ENCODE measurements at regions not wholly inside any gene's neighbourhood (a gene's known extent, or its start where the extent isn't known, plus 50 kb on each side); places are given as distances from the start of the nearest gene placed in this dataset.

- Mint-ChIP-seq H3K9me3 (ENCODE audit: unreplicated experiment) (no peaks in the 10 kb centered on the region), H3K36me3 (ENCODE audit: low read depth, unreplicated experiment) (no peaks in the 10 kb centered on the region), H3K4me3 (ENCODE audit: unreplicated experiment) (no peak overlapping the region), H3K27ac (ENCODE audit: unreplicated experiment) (no peak overlapping the region), H3K27me3 (ENCODE audit: low read depth, unreplicated experiment) (no peaks in the 10 kb centered on the region), H3K4me1 (ENCODE audit: low read depth, unreplicated experiment) (peaks cover 4% of the 10 kb centered on the region)
- TF ChIP-seq, protein P1, sequence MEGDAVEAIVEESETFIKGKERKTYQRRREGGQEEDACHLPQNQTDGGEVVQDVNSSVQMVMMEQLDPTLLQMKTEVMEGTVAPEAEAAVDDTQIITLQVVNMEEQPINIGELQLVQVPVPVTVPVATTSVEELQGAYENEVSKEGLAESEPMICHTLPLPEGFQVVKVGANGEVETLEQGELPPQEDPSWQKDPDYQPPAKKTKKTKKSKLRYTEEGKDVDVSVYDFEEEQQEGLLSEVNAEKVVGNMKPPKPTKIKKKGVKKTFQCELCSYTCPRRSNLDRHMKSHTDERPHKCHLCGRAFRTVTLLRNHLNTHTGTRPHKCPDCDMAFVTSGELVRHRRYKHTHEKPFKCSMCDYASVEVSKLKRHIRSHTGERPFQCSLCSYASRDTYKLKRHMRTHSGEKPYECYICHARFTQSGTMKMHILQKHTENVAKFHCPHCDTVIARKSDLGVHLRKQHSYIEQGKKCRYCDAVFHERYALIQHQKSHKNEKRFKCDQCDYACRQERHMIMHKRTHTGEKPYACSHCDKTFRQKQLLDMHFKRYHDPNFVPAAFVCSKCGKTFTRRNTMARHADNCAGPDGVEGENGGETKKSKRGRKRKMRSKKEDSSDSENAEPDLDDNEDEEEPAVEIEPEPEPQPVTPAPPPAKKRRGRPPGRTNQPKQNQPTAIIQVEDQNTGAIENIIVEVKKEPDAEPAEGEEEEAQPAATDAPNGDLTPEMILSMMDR (IDR thresholded peaks at IDR 0.05; ENCODE audit: insufficient read depth, low read depth, low read length): no peak
- no peak for TF ChIP-seq EZH2 (IDR thresholded peaks at IDR 0.05; ENCODE audit: insufficient read depth, low read length)
- Histone ChIP-seq H3K4me2 (ENCODE audit: low read length) (no peak overlapping the region), H3K79me2 (ENCODE audit: insufficient read depth, low read length) (no peaks in the 10 kb centered on the region), H3K27me3 (ENCODE audit: insufficient read depth, low read length) (no peaks in the 10 kb centered on the region), H3K4me1 (ENCODE audit: insufficient read depth, low read length) (peaks cover 7% of the 10 kb centered on the region), H3K4me3 (ENCODE audit: insufficient read depth, low read depth, low read length) (no peak overlapping the region), H3K9me3 (ENCODE audit: insufficient read depth, low read depth, low read length) (no peaks in the 10 kb centered on the region), H3K27ac (ENCODE audit: low read depth, low read length) (no peak overlapping the region), H2AFZ (ENCODE audit: low read depth, low read length) (no peak overlapping the region), H4K20me1 (ENCODE audit: insufficient read depth, low read length) (no peaks in the 10 kb centered on the region), H3K36me3 (ENCODE audit: insufficient read depth, low read length) (no peaks in the 10 kb centered on the region), H3K9ac (ENCODE audit: low read length) (no peak overlapping the region)
- DNase-seq (ENCODE audit: low read depth): peak; percentile 61
- FAIRE-seq: no peak
Observed at GRCh38 chr2:6676776-6677175, 188.9 kb downstream of the CMPK2 start.

GRCh38 chr2:6679471-6679870, 186.2 kb downstream of the CMPK2 start:
- no peaks in the 10 kb centered on the region for H4K20me1 ChIP-seq (ENCODE audit: insufficient read depth, low read length)
- Mint-ChIP-seq H3K36me3 (ENCODE audit: low read depth, unreplicated experiment) (no peaks in the 10 kb centered on the region), H3K9me3 (ENCODE audit: unreplicated experiment) (no peaks in the 10 kb centered on the region), H3K27ac (ENCODE audit: unreplicated experiment) (no peak overlapping the region), H3K27me3 (ENCODE audit: low read depth, unreplicated experiment) (no peaks in the 10 kb centered on the region), H3K4me1 (ENCODE audit: low read depth, unreplicated experiment) (peaks cover 4% of the 10 kb centered on the region), H3K4me3 (ENCODE audit: unreplicated experiment) (no peak overlapping the region)
- DNase-seq (ENCODE audit: low read depth): no peak
- H3K9me3 ChIP-seq (ENCODE audit: insufficient read depth, low read depth, low read length): no peaks in the 10 kb centered on the region
- H3K9ac ChIP-seq (ENCODE audit: low read length): no peak overlapping the region
- H3K27ac ChIP-seq (ENCODE audit: low read depth, low read length): no peak overlapping the region
- H3K4me2 ChIP-seq (ENCODE audit: low read length): no peak overlapping the region
- TF ChIP-seq, protein P1 (IDR thresholded peaks at IDR 0.05; ENCODE audit: insufficient read depth, low read depth, low read length): no peak
- peaks cover 7% of the 10 kb centered on the region for H3K4me1 ChIP-seq (ENCODE audit: insufficient read depth, low read length)
- no peaks in the 10 kb centered on the region for H3K27me3 ChIP-seq (ENCODE audit: insufficient read depth, low read length)
- no peak overlapping the region for H3K4me3 ChIP-seq (ENCODE audit: insufficient read depth, low read depth, low read length)
- no peaks in the 10 kb centered on the region for H3K36me3 ChIP-seq (ENCODE audit: insufficient read depth, low read length)
- H2AFZ ChIP-seq (ENCODE audit: low read depth, low read length): no peak overlapping the region
- H3K79me2 ChIP-seq (ENCODE audit: insufficient read depth, low read length): no peaks in the 10 kb centered on the region
- no peak for FAIRE-seq

DNA sequence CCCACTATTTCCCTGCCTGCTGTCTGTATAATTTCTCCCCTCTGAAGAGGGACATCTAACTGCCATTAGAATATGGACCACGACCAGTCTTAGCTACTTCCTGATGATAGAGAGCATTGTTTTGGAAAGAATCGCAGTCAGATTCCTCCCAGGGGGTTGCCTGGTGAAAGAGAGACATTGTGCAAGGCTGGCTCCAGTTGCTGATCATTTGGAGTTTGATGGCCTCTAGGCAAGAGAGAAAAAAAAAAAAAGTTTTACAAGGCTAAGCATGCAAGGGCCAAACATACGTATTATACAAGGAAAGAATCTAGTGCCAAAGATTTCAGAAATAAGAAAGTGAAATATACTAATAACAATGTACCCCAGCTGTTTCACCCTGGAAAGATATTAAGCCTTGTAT, 182.2 kb downstream of the CMPK2 start:
- no peak overlapping the region for H3K4me3 ChIP-seq (ENCODE audit: insufficient read depth, low read depth, low read length)
- H3K27me3 ChIP-seq (ENCODE audit: insufficient read depth, low read length): no peaks in the 10 kb centered on the region
- no peak for DNase-seq (ENCODE audit: low read depth)
- no peaks in the 10 kb centered on the region for H4K20me1 ChIP-seq (ENCODE audit: insufficient read depth, low read length)
- H3K9me3 ChIP-seq (ENCODE audit: insufficient read depth, low read depth, low read length): peaks cover 7% of the 10 kb centered on the region
- H2AFZ ChIP-seq (ENCODE audit: low read depth, low read length): no peak overlapping the region
- H3K36me3 Mint-ChIP-seq (ENCODE audit: low read depth, unreplicated experiment): no peaks in the 10 kb centered on the region
- no peak overlapping the region for H3K9ac ChIP-seq (ENCODE audit: low read length)
- no peak overlapping the region for H3K27ac Mint-ChIP-seq (ENCODE audit: unreplicated experiment)
- H3K4me1 Mint-ChIP-seq (ENCODE audit: low read depth, unreplicated experiment): no peaks in the 10 kb centered on the region
- no peak for TF ChIP-seq EZH2 (IDR thresholded peaks at IDR 0.05; ENCODE audit: insufficient read depth, low read length)
- TF ChIP-seq, protein P1 (IDR thresholded peaks at IDR 0.05; ENCODE audit: insufficient read depth, low read depth, low read length): no peak
- H3K27ac ChIP-seq (ENCODE audit: low read depth, low read length): no peak overlapping the region
- H3K4me3 Mint-ChIP-seq (ENCODE audit: unreplicated experiment): no peak overlapping the region
- H3K9me3 Mint-ChIP-seq (ENCODE audit: unreplicated experiment): peaks cover 7% of the 10 kb centered on the region
- H3K27me3 Mint-ChIP-seq (ENCODE audit: low read depth, unreplicated experiment): no peaks in the 10 kb centered on the region
- FAIRE-seq: no peak
- H3K4me1 ChIP-seq (ENCODE audit: insufficient read depth, low read length): no peaks in the 10 kb centered on the region
- no peaks in the 10 kb centered on the region for H3K36me3 ChIP-seq (ENCODE audit: insufficient read depth, low read length)
- H3K4me2 ChIP-seq (ENCODE audit: low read length): no peak overlapping the region
- H3K79me2 ChIP-seq (ENCODE audit: insufficient read depth, low read length): no peaks in the 10 kb centered on the region
